PC-9 (cell line): ENCODE measurements at regions not wholly inside any gene's neighbourhood (a gene's known extent, or its start where the extent isn't known, plus 50 kb on each side); places are given as distances from the start of the nearest gene placed in this dataset.

Experiments
- BruUV-seq: library from RNA; stranded (reverse); fragments of 400-500 nt; replicated peaks from 2 replicates; lab custom pipeline; 2021; lab: Mats Ljungman, UMichigan
- CTCF ChIA-PET: fragments of 300-600 bp; sonication (Branson Sonifier 250); formaldehyde crosslinking; loops from one replicate; lab custom pipeline; 2022; ENCODE audit warnings: antibody characterized with exemption; lab: Charles Lee
- POLR2A ChIA-PET: fragments of 300-600 bp; sonication (Branson Sonifier 250); formaldehyde crosslinking; loops from one replicate; lab custom pipeline; 2022; ENCODE audit warnings: antibody characterized with exemption; ENCODE audit not compliant: unreplicated experiment; lab: Charles Lee
- DNase-seq, 2 experiments: peaks; one replicate each; pipeline versions ENCODE4 v3.0.0 to v3.0.0-alpha.2; 2015 to 2022; ENCODE audit warnings: mixed read lengths in 1 of 2
- H2AFZ ChIP-seq: fragments of 200-600 bp; sonication (generic); 2 replicates; pipeline ENCODE4 v1.8.1; 2017; ENCODE audit warnings: antibody characterized with exemption
- H3F3A ChIP-seq: fragments of 200-600 bp; sonication (generic); 2 replicates; pipeline ENCODE4 v1.8.1; 2017; ENCODE audit warnings: antibody characterized with exemption, mild to moderate bottlenecking, low read depth; ENCODE audit not compliant: insufficient read depth
- H3K27ac ChIP-seq: fragments of 200-600 bp; sonication (generic); 2 replicates; pipeline ENCODE4 v1.6.1; 2016; ENCODE audit warnings: mixed run types
- H3K27me3 ChIP-seq: fragments of 200-600 bp; sonication (generic); 2 replicates; pipeline ENCODE4 v1.6.1; 2016; ENCODE audit warnings: low read depth, mixed run types; ENCODE audit not compliant: insufficient read depth
- H3K36me3 ChIP-seq: fragments of 200-600 bp; sonication (generic); 2 replicates; pipeline ENCODE4 v1.6.1; 2016; ENCODE audit warnings: low read depth, mixed run types
- H3K4me1 ChIP-seq: fragments of 200-600 bp; sonication (generic); replicated peaks from 2 replicates; pipeline ENCODE4 v1.6.1; 2016; ENCODE audit warnings: mixed run types; ENCODE audit not compliant: insufficient read depth
- H3K4me2 ChIP-seq: fragments of 200-600 bp; sonication (generic); 2 replicates; pipeline ENCODE4 v1.6.1; 2017; ENCODE audit warnings: mixed run types
- H3K4me3 ChIP-seq: fragments of 200-600 bp; sonication (generic); 2 replicates; pipeline ENCODE4 v1.6.1; 2016; ENCODE audit warnings: mixed run types
- H3K79me2 ChIP-seq: fragments of 200-600 bp; sonication (generic); 2 replicates; pipeline ENCODE4 v1.6.1; 2017; ENCODE audit warnings: low read depth, mixed run types
- H3K9me2 ChIP-seq: fragments of 200-600 bp; sonication (generic); 2 replicates; pipeline ENCODE4 v1.8.1; 2017; ENCODE audit warnings: mild to moderate bottlenecking; ENCODE audit not compliant: insufficient read depth
- H3K9me3 ChIP-seq: fragments of 200-600 bp; sonication (generic); 2 replicates; pipeline ENCODE4 v1.8.1; 2016; ENCODE audit warnings: low read depth; ENCODE audit not compliant: insufficient read depth
- H4K20me1 ChIP-seq: fragments of 200-600 bp; sonication (generic); 2 replicates; pipeline ENCODE4 v1.8.1; 2017; ENCODE audit not compliant: insufficient read depth
- CTCF ChIP-seq: fragments of 200-600 bp; sonication (generic); conservative IDR thresholded peaks from 2 replicates; pipeline ENCODE4 v1.6.1; 2017; ENCODE audit warnings: mixed run types, antibody characterized with exemption, mild to moderate bottlenecking, moderate library complexity
- EZH2 ChIP-seq: fragments of 200-600 bp; sonication (generic); IDR thresholded peaks from 2 replicates; pipeline ENCODE4 v1.8.0; 2017; ENCODE audit warnings: antibody characterized with exemption, low read depth
- intact Hi-C: fragments of 100-400 bp; cut with micrococcal nuclease; formaldehyde crosslinking; loops from one replicate; pipeline ENCODE4 v1.10.0; 2022; ENCODE audit not compliant: unreplicated experiment

- Histone ChIP-seq H3K36me3 (no peaks in the 10 kb centered on the region), H3K4me1 (0 out of 2 replicates have a peak, but pooled peaks cover 6% of the 10 kb centered on the region), H4K20me1 (no peaks in the 10 kb centered on the region), H3K9me2 (no peaks in the 10 kb centered on the region), H3K9me3 (peaks cover 11% of the 10 kb centered on the region; the same call in 1 of the 2 replicates), H3K4me2 (no peak overlapping the region), H3K27ac (no peak overlapping the region), H3K79me2 (no peaks in the 10 kb centered on the region), H3K4me3 (no peak overlapping the region), H3K27me3 (no peaks in the 10 kb centered on the region), H3F3A (no peaks in the 10 kb centered on the region), H2AFZ (no peak overlapping the region)
- CTCF ChIA-PET: no interaction called here
- DNase-seq: no peak
- BruUV-seq: no TSS peak
- TF ChIP-seq EZH2: no peak
- TF ChIP-seq CTCF: no peak
- intact Hi-C loops: no loop called here
- POLR2A ChIA-PET: no interaction called here
These were observed 264.2 kb downstream of the TMEM38B start for GRCh38 chr9:105958587-105958986.

GRCh38 chr9:105959531-105959930, 265.2 kb downstream of the TMEM38B start:
- no peaks in the 10 kb centered on the region for H3F3A ChIP-seq
- H3K4me1 ChIP-seq: 0 out of 2 replicates have a peak, but pooled peaks cover 6% of the 10 kb centered on the region
- no peak overlapping the region for H3K4me3 ChIP-seq
- no peaks in the 10 kb centered on the region for H3K79me2 ChIP-seq
- no peaks in the 10 kb centered on the region for H3K9me2 ChIP-seq
- H2AFZ ChIP-seq: no peak overlapping the region
- no peaks in the 10 kb centered on the region for H3K36me3 ChIP-seq
- no peak for TF ChIP-seq EZH2
- H3K4me2 ChIP-seq: no peak overlapping the region
- intact Hi-C loops: no loop called here
- no peaks in the 10 kb centered on the region for H3K27me3 ChIP-seq
- BruUV-seq: no TSS peak
- peaks cover 11% of the 10 kb centered on the region; the same call in 1 of the 2 replicates for H3K9me3 ChIP-seq
- ChIA-PET CTCF (no interaction called here), POLR2A (no interaction called here)
- H3K27ac ChIP-seq: no peak overlapping the region
- no peaks in the 10 kb centered on the region for H4K20me1 ChIP-seq
- no peak for DNase-seq

GRCh38 chr9:105963343-105964099, 269.2 kb downstream of the TMEM38B start:
- CTCF ChIA-PET: no interaction called here
- intact Hi-C loops: no loop called here

More at GRCh38 chr9:105963343-105964099, 269.2 kb downstream of the TMEM38B start:
- no peaks in the 10 kb centered on the region for H4K20me1 ChIP-seq
- no peaks in the 10 kb centered on the region for H3K79me2 ChIP-seq
- no peaks in the 10 kb centered on the region for H3K27me3 ChIP-seq
- TF ChIP-seq CTCF (no peak), EZH2 (no peak)
- H3K4me2 ChIP-seq: no peak overlapping the region
- H2AFZ ChIP-seq: no peak overlapping the region
- no peaks in the 10 kb centered on the region for H3K9me2 ChIP-seq
- H3F3A ChIP-seq: no peaks in the 10 kb centered on the region
- no peaks in the 10 kb centered on the region for H3K36me3 ChIP-seq
- no TSS peak for BruUV-seq
- H3K4me3 ChIP-seq: no peak overlapping the region
- POLR2A ChIA-PET: no interaction called here
- no peaks in the 10 kb centered on the region for H3K9me3 ChIP-seq
- no peaks in the 10 kb centered on the region for H3K4me1 ChIP-seq
- no peak for DNase-seq
- H3K27ac ChIP-seq: no peak overlapping the region
